NCI-H2196 (cell line): ENCODE measurements at regions not wholly inside any gene's neighbourhood (a gene's known extent, or its start where the extent isn't known, plus 50 kb on each side); places are given as distances from the start of the nearest gene placed in this dataset.

Source experiments
- DNase-seq: peaks from one replicate; lab custom pipeline; 2025; ENCODE audit not compliant: unreplicated experiment; lab: John Stamatoyannopoulos, UW

GRCh38 chrX:88526385-88526784 is 220.6 kb upstream of the CPXCR1 start:
- no peak for DNase-seq

- DNase-seq: no peak
These were observed 188.6 kb upstream of the CPXCR1 start for GRCh38 chrX:88558421-88558820.

DNA sequence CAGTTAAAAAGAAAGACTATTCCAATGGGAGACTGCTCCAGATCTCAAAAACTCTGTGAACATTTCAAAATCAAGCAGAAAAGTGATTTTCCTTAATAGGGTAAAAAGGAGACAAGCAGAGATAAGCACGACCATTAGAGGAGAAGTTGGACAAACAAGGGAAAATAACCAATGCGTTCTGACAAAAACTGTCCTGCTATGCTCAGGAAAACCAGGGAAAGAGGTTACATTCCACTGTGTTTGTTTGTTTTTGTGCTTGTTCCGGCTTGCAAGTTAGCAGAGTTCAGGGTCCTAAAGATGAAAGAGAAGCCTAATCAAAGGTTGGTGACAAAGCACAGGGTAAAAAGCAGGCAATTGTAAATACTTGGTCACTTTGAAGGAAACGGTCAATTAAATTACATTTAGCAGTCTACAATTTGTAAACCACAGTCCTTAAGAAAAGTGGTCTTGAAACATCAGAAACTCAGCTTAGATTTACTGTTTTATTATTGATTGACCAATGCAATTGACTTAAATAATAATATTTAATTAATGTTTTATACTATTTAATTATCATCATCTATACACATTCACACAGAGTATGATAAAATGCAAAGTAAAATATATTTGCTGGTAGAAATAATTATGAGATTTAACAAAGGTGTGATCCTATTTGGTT is 186.2 kb upstream of the CPXCR1 start:
- DNase-seq: no peak

GRCh38 chrX:88584283-88584682 is 162.7 kb upstream of the CPXCR1 start:
- no peak for DNase-seq

DNA sequence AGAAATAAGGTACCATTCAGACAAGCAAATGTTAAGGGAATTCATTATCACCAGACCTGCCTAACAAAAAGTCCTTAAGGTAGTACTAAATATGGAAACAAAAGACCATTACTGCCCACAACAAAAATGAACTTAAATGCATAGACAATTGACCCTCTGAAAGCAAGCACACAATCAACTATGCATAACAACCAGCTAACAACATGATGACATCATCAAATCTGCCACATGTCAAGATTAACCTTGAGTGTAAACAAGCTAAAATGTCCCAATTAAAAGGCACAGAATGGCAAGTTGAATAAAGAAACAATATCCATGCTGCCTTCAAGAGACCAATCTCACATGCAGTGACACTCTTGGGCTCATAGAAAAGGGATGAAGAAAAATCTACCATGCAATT is 160.7 kb upstream of the CPXCR1 start:
- DNase-seq: no peak

DNA sequence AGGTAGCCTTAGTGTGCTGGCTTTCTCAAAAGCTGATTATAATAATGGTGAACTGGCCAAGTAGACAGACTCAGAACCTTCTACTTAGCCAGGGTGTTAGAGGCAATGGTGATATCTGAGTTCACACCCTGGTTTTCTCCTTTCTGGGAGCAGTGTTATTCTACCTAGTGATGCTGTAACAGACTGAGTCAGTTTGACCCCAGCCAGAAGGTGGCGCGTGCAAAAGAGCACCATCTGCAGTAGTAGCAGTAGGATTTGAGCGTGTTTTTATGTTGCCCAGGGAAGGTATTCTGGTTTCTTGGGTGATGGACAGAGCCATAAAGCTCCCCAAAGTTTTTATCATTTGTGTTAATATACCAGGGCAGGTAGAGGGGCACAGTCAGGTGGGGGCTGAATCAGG is 143.8 kb upstream of the CPXCR1 start:
- DNase-seq: no peak

- DNase-seq: no peak
These were observed 142.4 kb upstream of the CPXCR1 start for GRCh38 chrX:88604433-88605221.

DNA sequence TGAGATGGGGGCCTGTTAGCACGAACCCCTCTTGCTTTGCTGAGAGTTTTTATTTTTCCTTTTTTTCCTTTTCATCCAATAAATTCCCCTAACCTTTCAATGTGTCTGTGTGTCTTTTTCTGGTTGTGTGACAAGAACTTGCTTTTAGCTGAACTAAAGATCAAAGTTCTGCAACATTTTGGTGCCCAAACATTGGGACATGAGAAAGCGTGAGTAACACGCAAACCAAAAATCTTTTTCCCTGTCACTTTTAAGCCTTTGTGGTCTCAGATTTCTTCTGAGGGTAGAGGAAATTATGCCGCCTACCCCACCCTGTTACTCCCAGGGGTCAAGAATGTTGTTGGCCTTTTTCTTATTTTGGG is 141.8 kb upstream of the CPXCR1 start:
- no peak for DNase-seq

DNA sequence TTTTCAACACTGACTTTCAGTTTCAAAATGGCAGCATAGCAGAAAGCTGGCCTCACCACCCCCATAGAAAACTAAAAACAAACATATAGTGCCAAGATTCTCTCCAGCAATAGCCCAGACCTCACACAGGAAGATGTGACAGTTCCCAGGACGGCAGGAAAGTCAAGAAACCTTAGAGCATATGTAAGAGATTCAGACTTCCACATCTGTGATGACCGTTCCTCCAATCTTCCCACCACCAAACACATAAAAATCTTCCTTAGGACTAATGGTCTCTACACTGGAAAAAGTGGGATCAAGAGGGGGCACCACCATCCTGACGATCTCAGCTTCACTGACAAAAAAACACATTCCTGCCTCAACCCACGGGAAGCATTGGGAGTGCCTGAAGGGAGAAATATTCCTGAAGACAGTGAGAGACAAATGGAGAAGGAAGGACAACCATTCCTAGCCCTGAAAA is 134.1 kb upstream of the CPXCR1 start:
- DNase-seq: no peak

- DNase-seq: peak; percentile 2
These were observed 133.7 kb upstream of the CPXCR1 start for GRCh38 chrX:88613338-88613737.

DNA sequence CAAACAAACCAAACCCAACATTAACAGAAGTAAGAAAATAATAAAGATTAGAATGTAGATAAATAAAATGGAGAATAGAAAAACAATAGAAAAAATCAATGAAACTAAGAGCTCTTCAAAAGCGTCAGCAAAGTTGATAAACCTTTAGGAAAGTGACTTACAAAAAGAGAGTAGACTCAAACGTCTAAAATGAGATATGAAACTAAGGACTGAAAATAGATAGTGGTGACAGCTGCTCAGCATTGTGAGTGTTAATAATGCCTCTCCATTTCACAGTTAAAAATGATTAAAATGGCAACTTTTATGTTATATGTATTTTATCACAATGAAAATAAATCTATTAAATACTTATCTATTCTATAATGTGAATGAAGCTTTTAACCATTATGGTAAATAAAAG is 125.7 kb upstream of the CPXCR1 start:
- no peak for DNase-seq

- no peak for DNase-seq
These were observed 91.6 kb upstream of the CPXCR1 start for GRCh38 chrX:88655460-88655859.

DNA sequence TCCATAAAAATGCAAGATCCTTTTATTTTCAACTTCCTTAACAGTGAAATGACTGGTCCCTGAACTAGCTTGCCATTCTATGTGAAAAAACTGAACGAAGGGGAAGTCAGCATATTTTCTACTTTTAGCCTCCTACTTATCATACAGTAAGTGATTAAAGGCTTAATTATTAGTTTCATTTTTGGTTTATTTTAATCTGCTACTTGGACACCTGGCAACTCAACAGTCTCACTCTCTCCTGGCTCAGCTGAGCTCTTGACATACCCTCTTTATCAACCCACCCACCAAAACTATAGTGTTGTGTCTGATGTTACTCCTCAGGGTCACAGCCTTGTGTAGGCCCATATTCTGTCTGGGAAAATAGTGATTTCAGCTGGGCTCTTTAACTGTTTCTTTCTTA is 86.2 kb upstream of the CPXCR1 start:
- DNase-seq: no peak

- DNase-seq: no peak
These were observed 74.8 kb upstream of the CPXCR1 start for GRCh38 chrX:88672261-88672660.
